Suppressor macrophage treated with lipopolysaccharide for 4 hours (primary cell): ENCODE measurements at regions not wholly inside any gene's neighbourhood (a gene's known extent, or its start where the extent isn't known, plus 50 kb on each side); places are given as distances from the start of the nearest gene placed in this dataset.
A peak's percentile ranks its signal among the peaks of the same experiment; 100 is the strongest.
"Not testable (repeated sequence)": the region's sequence is repeated elsewhere in the genome, so short reads cannot be mapped to it uniquely, and the experiment has no call there.

Source experiments
- DNase-seq: peaks from one replicate; pipeline ENCODE4 v3.0.0-alpha.2; 2020

- DNase-seq: no peak
These were observed 131.3 kb downstream of the LPIN1 start for GRCh38 chr2:11877764-11878163.

- not testable (repeated sequence) for DNase-seq
These were observed 138.8 kb downstream of the LPIN1 start for GRCh38 chr2:11885253-11885652.

GRCh38 chr2:11886899-11887298 lies 140.5 kb downstream of the LPIN1 start:
- DNase-seq: not testable (repeated sequence)

DNA sequence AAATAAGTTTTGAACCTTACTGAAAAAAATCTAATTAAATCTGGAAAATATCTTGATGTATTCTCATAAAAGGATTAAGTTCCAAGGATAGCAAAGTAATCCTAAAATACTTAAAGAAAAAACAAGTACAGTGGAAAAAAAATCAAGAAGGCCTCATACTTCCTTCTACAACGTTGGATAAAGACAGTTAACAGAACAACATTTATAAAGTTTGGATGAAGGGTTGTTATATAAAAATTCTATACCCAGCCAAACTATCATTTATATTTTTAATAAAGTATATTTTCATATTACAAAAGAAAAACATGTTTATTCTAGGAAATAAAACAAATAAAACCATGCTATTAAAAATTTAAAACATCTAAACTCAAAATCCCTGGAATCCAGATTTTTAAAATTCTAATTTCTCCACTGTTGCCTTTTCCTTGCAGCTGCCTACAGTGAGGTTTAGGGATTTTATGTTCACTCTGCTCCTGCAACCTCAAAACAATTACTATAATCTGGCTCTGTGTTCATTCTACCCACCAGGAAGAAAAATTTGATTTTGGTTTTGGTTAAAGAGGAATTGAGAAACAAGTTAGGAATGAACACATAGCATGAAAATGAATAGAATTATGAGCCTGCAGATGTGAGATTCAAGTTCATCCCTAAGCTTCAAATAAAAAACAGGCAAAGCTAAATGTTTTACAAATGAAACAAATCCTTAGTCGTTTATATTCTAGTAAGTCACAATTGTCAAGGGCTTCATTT lies 142.8 kb downstream of the LPIN1 start:
- no peak for DNase-seq

- DNase-seq: no peak
These were observed 143.4 kb downstream of the LPIN1 start for GRCh38 chr2:11889854-11890253.

DNA sequence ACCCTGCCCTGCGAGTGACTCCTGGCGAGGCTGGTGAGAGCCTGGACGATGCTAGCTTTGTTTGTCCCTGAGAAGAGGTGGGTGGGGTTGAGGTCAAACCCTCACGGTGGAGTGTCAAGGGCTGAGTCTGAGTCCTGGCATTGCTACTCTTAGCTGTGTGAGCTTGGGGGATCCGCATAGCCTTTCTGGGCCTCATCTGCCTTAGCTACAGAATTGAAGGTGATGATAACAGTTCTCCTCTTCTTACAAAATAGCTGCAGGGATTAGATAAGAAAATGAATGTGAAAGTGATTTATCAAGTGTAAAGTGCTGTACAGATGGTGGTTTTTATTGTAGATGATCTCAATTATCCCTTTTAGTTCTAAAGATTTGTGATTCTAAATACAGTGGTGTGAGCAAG lies 144.6 kb downstream of the LPIN1 start:
- no peak for DNase-seq

- DNase-seq: no peak
These were observed 145.4 kb downstream of the LPIN1 start for GRCh38 chr2:11891671-11892440.

- no peak for DNase-seq
These were observed 150.0 kb downstream of the LPIN1 start for GRCh38 chr2:11896386-11896785.

- no peak for DNase-seq
These were observed 152.1 kb downstream of the LPIN1 start for GRCh38 chr2:11898576-11898975.

- no peak for DNase-seq
These were observed 152.9 kb downstream of the LPIN1 start for GRCh38 chr2:11899264-11899818.

GRCh38 chr2:11900891-11901290 lies 154.5 kb downstream of the LPIN1 start:
- DNase-seq: not testable (repeated sequence)

DNA sequence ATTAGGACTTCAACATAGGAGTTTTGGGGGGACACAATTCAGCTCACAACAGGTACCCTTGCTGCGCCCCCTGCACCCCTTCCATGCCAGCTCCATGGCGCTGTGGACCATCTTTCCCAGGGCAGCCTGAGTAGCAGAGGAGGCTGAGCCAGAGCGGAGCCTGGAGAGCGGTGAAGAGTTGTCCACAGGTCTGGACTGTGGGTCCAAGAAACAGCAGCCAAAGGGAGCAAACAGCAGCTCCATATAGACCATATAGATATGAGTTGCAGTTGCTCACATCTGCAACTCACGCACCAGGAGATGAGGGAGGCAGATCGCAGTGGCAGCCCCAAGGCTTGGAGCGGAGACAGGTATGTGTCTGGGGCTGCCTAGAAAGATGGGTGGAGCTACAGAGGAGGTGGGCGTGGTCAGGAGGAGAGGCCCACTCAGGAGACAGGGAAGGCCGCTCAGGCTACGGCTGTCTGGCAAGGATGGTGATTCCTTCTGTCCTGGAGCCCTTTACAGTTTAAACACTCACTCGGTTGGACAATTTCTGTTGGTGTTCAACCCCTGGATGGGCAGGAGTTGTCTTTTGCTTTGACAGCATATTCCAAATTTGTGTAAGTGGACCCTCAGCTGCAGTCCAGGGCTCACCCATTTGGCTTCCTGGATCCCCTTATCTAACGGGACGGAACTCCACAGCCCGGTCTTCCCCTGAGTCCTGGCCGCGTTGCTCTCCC lies 155.1 kb downstream of the LPIN1 start:
- DNase-seq: no peak

DNA sequence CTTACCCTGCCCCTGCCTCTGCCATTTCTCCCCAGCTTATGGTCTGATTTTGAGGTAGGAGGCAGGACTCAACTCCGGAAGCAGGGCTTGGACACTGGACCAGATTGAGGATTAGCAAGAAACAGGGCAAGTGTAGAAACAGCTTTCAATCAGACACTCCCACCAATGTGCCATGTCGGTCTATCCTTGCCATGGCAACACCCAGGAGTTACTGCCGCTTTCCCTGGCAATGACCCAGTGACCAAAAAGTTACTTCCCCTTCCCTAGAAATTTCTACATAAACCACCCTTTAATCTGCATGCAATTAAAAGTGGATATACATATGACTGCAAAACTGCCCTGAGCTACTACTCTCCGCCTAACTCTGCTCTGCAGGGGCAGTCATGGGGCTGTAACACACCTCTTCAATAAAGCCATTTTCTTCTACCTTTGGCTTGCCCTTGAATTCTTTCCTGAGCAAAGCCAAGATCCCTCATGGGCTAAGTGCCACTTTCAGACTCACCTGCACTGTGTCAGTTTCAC lies 156.7 kb downstream of the LPIN1 start:
- peak; percentile 63 for DNase-seq

GRCh38 chr2:11904029-11904428 lies 157.6 kb downstream of the LPIN1 start:
- no peak for DNase-seq

DNA sequence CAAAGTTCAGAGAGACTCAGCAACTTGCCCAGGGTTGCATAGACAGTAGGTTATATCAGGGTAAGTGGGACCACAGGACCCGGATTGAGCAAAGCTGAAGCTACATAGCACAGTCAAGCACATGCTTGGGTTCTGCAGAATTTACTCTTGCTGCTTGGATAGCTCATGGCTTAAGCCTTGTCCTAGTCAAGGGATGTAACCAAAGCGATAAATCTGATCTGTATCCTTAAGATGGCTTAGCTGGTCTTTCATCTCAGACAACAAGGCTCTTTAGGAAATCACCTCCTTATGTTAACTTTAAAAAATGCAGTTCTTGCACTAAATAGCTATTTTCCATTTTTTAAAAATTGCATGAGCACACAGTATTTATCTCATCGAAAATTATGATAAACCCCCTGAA lies 158.5 kb downstream of the LPIN1 start:
- no peak for DNase-seq

- peak; percentile 54 for DNase-seq
These were observed 160.8 kb downstream of the LPIN1 start for GRCh38 chr2:11907190-11907589.

- no peak for DNase-seq
These were observed 164.5 kb downstream of the LPIN1 start for GRCh38 chr2:11910971-11911370.

DNA sequence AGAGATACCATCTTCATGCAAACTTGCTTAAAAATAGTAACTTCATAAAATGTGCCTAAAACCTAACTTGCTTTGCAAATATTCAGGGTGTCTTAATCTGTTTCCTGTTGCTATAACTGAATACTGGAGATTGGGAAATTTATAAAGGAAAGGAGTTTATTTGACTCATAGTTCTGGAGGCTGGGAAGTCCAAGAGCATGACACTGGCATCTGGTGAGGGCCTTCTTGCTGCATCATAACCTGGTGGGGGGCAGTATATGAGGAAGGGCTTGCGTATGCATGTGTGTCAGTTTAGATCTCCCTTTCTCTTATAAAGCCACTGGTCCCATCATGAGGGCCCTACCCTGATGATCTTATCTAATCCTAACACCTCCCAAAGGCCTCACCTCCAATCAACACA lies 166.5 kb downstream of the LPIN1 start:
- no peak for DNase-seq

- peak; percentile 29 for DNase-seq
These were observed 168.0 kb downstream of the LPIN1 start for GRCh38 chr2:11914455-11914854.

- DNase-seq: no peak
These were observed 169.2 kb downstream of the LPIN1 start for GRCh38 chr2:11915650-11916049.

DNA sequence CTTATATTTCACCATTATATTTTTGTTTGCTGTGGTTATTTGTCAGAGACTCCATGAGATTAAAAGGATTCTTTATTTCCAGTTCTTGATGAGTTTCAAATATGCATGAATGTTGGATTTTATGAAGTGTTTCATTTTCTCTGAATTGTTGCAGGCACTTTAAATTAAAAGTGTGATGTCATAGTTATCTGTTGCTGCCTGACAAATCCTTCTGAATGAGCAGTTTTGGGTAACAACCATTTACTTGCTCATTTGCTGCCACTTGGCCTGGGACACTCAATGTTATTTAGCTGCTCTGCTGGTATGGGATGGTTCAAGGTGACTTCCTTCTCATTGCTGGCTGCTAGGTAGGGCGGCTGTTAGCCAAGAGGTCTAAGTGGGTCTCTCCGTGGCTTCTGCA lies 173.5 kb downstream of the LPIN1 start:
- DNase-seq: no peak

DNA sequence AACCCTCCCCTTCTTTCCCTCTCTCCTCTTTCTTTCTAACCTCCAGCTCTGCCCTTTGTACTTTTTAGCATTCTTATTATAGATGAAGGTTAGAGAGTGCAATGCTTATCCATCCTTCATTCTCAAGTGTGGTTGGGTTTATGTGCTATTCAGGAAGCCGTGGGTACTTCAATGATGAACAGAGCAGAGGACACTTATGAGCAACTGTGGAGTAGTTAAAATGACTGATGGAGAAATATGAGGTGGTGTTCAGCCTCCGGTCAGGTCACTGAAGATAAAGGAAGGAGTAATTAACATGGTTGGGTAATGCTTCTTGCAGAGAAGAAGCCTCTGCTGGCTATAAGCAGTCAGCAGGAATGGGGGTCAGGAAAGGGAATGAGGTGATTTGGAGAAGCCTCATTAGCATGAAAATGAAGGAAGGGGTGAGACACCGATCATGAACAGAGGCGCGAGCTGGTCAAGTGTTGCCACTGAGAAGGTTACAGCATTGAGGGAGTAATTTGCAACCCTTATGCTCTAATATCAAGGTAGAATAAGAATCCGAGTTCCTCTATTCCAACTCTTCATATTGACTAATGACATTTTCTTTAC lies 174.7 kb downstream of the LPIN1 start:
- DNase-seq: no peak

DNA sequence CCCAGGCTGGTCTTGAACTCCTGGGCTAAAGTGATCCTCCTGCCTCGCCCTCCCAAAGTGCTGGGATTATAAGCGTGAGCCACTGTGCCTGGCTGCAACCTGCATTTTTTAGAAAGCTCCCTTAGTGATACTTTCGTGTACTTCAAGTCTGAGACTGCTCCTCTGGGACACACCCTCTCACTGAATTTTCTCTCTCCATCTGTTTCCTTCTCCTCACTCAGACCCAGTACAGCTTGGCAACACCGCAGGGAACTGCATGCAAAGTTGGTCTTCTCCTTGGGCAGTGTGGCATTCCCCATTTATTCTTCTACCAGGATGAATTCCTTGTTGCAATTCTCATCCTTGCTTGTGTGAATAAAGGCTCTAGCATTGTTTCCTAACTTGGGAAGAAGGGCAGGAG lies 175.9 kb downstream of the LPIN1 start:
- no peak for DNase-seq
